GM03348 (cell line): ENCODE measurements at regions not wholly inside any gene's neighbourhood (a gene's known extent, or its start where the extent isn't known, plus 50 kb on each side); places are given as distances from the start of the nearest gene placed in this dataset.
"Not testable (repeated sequence)": the region's sequence is repeated elsewhere in the genome, so short reads cannot be mapped to it uniquely, and the experiment has no call there.

ENCODE experiments used
- DNase-seq: peaks from one replicate; pipeline ENCODE4 v3.0.0; 2012; ENCODE audit warnings: low spot score

DNA sequence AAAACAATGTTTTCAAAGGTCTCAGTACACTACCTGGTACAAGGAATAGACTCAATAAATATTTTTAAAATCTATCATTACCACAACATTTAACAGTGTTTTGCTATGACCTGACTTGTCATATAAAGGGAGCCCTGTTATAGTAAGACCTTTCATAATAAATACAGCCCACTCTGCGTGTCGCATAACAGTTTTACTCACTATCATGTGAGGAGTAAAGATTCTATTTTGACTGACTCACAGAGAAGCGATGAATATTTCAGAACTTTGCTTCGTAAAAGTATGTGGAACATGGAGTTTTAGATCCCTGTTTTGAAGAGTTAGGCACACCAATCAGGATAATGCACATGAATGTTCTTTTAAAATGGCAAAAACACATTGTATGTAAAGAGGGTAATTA, 531.2 kb downstream of the KCNA4 start:
- no peak for DNase-seq

- no peak for DNase-seq
These were observed 532.3 kb downstream of the KCNA4 start for GRCh38 chr11:29484548-29484947.

GRCh38 chr11:29483831-29484230, 533.0 kb downstream of the KCNA4 start:
- DNase-seq = no peak

- no peak for DNase-seq
These were observed 534.3 kb downstream of the KCNA4 start for GRCh38 chr11:29482510-29482909.

DNA sequence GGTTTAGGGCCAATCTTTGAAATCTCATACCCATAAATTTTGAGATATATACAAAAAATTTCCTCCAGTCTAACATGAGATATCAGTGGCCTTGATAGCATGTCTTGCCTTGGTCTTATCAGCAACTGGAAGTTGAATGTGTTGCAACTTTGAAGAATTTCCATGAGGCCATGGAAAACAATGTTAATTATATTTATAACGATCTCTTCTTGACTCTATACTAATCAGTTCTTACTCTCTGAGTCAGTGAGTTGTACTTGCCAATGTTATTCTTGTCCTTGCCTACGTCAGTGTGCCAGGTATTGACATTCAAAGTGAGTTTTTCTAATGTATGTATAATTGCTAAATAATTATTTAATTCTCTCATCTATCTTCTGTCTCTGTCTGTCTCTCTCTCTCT, 535.1 kb downstream of the KCNA4 start:
- no peak for DNase-seq

- no peak for DNase-seq
These were observed 535.8 kb downstream of the KCNA4 start for GRCh38 chr11:29480981-29481380.

GRCh38 chr11:29458252-29458651, 558.6 kb downstream of the KCNA4 start:
- DNase-seq = no peak

DNA sequence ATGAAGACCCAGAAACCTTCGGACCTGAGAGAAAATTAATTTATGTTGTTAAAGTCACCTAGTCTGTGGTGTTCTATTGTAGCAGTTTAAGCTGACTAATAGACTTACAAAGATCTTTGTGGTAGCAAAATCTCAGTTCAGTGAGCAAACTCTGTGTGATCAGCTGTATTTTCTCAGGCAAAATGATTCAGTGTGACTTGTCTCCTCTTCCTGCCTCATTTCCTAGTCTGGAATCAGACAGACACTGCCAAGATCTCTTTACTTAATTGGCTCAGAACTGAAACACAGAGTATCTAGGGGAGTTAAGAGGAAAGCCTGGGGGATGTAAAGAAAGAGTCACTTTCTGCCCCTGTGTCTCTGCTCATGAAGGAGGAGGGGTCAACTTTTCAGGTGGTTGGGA, 564.7 kb downstream of the KCNA4 start:
- peak; percentile 9 for DNase-seq

DNA sequence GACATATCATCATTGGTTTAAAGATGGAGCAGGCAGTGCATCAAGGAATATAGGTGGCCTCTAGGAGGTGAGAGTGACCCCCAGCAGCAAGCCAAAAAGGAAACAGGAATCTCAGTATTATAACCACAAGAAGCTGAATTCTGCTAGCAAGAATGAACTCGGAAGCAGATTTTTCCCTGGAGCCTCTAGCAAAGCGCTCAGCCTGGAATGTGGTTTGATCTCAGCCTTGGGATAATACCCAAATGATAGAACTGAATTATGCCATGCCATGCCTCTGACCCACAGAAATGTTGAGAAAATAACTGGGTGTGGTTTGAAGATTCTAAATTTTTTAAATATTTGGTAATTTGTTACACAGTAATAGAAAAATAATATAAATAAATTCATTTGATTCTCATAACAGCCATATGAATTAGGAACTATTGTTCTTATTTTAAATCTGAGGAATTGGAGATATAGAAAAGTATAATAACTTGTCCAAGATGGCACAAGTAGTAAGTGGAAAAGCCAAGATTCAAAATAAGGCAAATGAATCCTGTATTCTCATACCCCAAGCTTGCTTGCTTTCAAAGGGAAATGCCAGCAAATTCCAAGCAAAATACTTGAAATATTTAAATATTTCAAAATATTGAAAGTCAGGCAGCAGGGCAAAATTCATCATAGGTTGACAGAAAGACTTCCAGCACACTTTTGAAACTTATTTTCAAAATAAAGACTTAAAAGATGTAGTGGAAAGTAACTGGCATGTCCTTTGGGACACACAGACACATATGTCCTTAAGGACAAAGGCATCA, 567.4 kb downstream of the KCNA4 start:
- peak; percentile 23 for DNase-seq

GRCh38 chr11:29448246-29448877, 568.5 kb downstream of the KCNA4 start:
- peak; percentile 55 for DNase-seq

- DNase-seq = no peak
These were observed 569.0 kb downstream of the KCNA4 start for GRCh38 chr11:29447821-29448220.

- DNase-seq = no peak
These were observed 570.7 kb downstream of the KCNA4 start for GRCh38 chr11:29446132-29446531.

DNA sequence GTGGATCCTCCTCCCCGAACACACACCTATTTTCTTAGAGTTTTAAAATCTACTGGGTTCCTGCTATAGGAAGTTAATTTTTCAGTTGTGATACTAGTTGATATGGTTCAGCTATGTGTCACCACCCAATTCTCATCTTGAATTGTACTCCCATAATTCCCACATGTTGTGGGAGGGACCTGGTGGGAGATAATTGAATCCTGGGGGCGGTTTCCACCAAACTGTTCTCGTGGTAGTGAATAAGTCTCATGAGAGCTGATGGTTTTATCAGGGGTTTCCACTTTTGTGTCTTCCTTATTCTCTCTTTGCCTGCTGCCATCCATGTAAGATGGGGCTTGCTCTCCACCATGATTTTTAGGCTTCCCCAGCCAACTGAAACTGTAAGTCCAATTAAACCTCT, 571.6 kb downstream of the KCNA4 start:
- not testable (repeated sequence) for DNase-seq

DNA sequence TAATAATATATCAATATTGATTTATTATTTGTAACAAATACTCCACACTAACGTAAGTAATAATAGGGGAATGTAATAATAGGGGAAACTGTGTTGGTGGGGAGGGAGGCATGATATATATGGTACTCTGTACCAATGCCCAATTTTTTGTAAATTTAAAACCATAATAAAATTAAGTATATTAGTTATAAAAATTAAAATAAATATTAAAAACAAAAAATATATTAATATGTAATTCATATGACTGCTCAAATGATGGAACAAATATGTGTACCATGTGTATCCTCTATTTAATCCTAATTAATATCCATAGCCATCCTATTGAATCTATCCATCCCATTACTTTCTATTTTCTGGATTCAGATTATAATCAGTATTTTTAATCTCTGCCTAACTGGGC, 578.0 kb downstream of the KCNA4 start:
- DNase-seq = no peak

DNA sequence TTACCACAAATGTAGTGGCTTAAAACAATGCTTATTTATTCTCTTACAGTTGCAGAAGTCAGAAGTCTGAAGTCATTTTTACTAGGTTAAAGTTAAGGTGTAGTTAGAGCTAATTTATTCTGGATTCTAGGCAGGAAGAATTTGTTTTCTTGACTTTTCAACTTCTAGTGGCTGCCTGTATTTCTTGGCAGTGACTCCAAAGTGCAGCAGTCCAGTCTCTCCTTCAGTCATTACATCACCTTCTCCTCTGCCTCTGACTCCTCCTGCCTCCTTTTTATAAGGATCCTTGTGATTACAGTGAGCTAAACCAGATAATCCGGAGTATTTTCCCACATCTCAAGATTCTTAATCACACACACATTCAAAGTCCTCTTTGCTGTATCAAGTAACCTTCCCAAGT, 581.4 kb downstream of the KCNA4 start:
- no peak for DNase-seq

- DNase-seq = peak; percentile 48
These were observed 584.0 kb downstream of the KCNA4 start for GRCh38 chr11:29432719-29433325.

DNA sequence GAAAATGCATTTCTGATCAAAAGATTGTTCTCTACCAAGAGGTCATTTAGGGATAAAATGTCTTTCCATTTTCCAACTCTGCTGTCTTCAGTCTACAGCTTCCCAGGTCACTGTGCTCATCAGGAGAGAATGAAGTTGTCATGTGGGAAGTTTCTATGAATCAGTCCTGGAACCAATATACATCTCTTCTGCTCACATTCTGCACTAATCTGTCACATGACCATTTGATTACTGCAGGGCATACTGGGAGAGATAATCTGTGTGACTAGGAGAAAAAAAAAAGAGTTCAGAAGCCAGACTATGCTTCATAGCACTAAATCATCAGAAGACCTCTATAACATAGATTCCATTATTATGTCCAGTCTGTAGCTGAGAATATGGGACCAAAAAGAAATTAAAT, 611.5 kb downstream of the KCNA4 start:
- DNase-seq = no peak

- no peak for DNase-seq
These were observed 621.2 kb downstream of the KCNA4 start for GRCh38 chr11:29395555-29396072.

- no peak for DNase-seq
These were observed 627.0 kb downstream of the KCNA4 start for GRCh38 chr11:29389793-29390192.

DNA sequence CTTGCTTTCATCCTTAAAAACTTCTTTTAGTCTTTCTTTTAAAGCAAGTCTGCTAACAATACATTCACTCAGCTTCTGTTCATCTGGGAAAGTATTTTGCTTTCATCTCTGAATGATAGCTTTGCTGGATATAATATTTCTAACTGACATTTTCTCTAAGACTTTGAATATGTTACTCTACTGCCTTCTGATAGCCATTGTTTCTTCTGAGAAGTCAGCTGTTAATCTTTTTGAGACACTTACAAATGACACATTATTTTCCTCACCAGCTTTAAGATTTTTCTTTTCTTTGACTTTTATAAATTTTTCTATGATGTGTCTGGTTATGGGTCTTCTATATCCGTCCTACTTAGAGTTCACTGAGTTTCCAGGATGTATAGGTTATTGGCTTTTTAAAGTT, 643.1 kb downstream of the KCNA4 start:
- no peak for DNase-seq

DNA sequence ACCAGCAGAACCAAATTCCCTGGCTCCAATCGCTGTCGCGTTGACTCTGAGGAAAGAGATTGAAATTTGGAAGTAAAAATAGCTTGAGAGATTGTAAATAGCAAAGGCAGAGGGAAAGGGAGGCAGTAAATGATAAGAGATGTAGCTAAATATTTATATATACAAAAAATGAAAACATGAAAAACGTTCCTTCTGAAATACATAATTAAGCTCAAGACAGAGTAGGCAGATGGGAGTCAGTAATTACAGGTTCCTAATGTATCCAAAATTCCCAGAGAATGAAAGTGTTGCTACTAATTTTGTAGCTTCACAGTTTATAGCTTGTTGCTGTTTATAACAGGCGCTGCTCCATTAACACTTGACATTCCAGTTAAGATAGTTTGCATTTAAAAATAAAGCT, 648.7 kb downstream of the KCNA4 start:
- DNase-seq = no peak

- DNase-seq = no peak
These were observed 652.8 kb downstream of the KCNA4 start for GRCh38 chr11:29364006-29364405.

- DNase-seq = peak; percentile 5
These were observed 655.5 kb downstream of the KCNA4 start for GRCh38 chr11:29361369-29361768.
